Psoas muscle (tissue), 7 donors: ENCODE measurements at regions not wholly inside any gene's neighbourhood (a gene's known extent, or its start where the extent isn't known, plus 50 kb on each side); places are given as distances from the start of the nearest gene placed in this dataset.

Experiments used
- ATAC-seq, 4 donors: fragments of 200-7000 bp; cut with Tn5 transposase; one replicate each; pipeline ENCODE4 v1.9.1; 2020; ENCODE audit warnings: moderate library complexity in 3 of 4, mild to moderate bottlenecking in 2 of 4
- DNase-seq, 2 donors: peaks; one replicate each; pipeline ENCODE4 v3.0.0-alpha.2; 2020
- H3K27ac ChIP-seq: fragments of 200-600 bp; one replicate; pipeline ENCODE4 v1.8.0; 2022
- H3K27me3 ChIP-seq, 3 donors: fragments of 200-600 bp in 1 of 3; one replicate each; pipeline versions ENCODE4 v1.6.1 to v1.8.0; 2013 to 2022; ENCODE audit warnings: low read length in 2 of 3, mild to moderate bottlenecking in 2 of 3, moderate library complexity in 1 of 3; ENCODE audit not compliant: insufficient read depth in 3 of 3
- H3K36me3 ChIP-seq, 2 donors: fragments of 200-600 bp in 1 of 2; one replicate each; pipeline versions ENCODE4 v1.6.1 to v1.8.0; 2013 to 2022; ENCODE audit warnings: low read depth in 1 of 2, mild to moderate bottlenecking in 1 of 2, moderate library complexity in 1 of 2; ENCODE audit not compliant: insufficient read depth in 1 of 2
- H3K4me1 ChIP-seq: fragments of 200-600 bp; one replicate; pipeline ENCODE4 v1.8.0; 2022
- H3K4me3 ChIP-seq: fragments of 200-600 bp; one replicate; pipeline ENCODE4 v1.8.0; 2022; ENCODE audit warnings: mild to moderate bottlenecking
- H3K9me3 ChIP-seq: fragments of 200-600 bp; one replicate; pipeline ENCODE4 v1.8.0; 2022
- WGBS, 3 donors: extraction: QIAGEN DNeasy Blood & Tissue Kit; methylation state at CpG; one replicate each; pipeline versions ENCODE4 v1.1.6 to v1.1.7; 2013; 5-methylcytosine and 5-hydroxymethylcytosine counted together
- intact Hi-C, 2 donors: fragments of 100-400 bp; cut with DNase I; formaldehyde crosslinking; loops; one replicate each; pipeline versions ENCODE4 v1.11.0 to v1.14.2; 2022
- TF ChIP-seq, protein P1 (sequence below): fragments of 200-600 bp; IDR thresholded peaks from one replicate; pipeline ENCODE4 v1.8.0; 2022; ENCODE audit warnings: antibody characterized with exemption
- donor health status: healthy with polysubstance abuse.
- donor health status: DM: no; HTN: no; CAD: no; lungs with moderate emphysema.
- donor health status: Bipolar disorder and iron deficiency.
- donor health status: healthy.
- donor health status: DM: yes; HTN: yes; CAD: no.
- donor health status: DM: no; HTN: no; CAD: no.
- donor health status: DM: yes; HTN: yes; CAD: no.

DNA sequence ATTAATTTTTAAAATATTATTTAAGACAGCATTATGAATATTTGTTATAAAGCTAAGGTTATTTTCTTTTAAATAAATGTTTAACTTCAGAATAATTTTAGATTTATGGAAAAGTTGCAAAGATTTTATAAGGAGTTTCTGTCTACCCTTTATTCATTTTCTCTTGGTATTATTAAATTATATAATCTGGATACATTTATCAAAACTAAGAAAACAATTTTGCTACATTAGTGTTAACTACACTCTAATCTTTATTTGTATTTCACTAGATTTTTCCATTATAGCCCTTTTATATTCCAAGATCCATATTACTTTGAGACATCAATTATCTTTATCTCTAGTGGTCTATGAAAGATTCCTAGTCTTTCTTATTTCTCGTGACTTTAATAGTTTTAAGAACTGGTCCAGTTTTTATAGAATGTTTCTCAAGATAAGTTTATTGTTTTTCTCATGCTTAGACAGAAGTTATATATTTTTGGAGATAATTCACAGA is 1243.7 kb upstream of the PCDH9 start:
- 83 to 90% (median 85%) methylated on average over 1 of the region's 1 CpG for WGBS, 3 donors

DNA sequence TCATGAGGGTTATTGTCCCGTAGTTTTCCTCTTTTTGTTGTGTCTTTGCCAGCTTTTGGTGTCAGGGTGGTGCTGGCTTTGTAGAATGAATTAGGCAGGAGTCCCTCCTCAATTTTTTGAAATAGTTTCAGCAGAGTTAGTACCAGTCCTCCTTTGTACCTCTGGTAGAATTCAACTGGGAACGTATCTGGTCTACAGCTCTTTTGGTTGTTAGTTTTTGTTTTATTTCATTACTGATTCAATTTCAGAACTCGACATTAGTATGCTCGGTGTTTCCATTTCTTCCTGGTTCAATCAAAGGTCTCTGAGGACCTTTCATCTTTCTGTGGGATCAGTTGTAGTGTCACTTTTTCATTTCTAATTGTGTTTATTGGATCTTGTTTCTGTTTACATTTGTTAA is 1237.0 kb upstream of the PCDH9 start:
- ATAC-seq, result no peak
- Histone ChIP-seq H3K27me3 (no peaks in the 10 kb centered on the region), H3K9me3 (no peaks in the 10 kb centered on the region), H3K36me3 (no peaks in the 10 kb centered on the region), H3K4me3 (no peak overlapping the region), H3K4me1 (no peaks in the 10 kb centered on the region), H3K27ac (no peak overlapping the region)
- TF ChIP-seq, protein P1, sequence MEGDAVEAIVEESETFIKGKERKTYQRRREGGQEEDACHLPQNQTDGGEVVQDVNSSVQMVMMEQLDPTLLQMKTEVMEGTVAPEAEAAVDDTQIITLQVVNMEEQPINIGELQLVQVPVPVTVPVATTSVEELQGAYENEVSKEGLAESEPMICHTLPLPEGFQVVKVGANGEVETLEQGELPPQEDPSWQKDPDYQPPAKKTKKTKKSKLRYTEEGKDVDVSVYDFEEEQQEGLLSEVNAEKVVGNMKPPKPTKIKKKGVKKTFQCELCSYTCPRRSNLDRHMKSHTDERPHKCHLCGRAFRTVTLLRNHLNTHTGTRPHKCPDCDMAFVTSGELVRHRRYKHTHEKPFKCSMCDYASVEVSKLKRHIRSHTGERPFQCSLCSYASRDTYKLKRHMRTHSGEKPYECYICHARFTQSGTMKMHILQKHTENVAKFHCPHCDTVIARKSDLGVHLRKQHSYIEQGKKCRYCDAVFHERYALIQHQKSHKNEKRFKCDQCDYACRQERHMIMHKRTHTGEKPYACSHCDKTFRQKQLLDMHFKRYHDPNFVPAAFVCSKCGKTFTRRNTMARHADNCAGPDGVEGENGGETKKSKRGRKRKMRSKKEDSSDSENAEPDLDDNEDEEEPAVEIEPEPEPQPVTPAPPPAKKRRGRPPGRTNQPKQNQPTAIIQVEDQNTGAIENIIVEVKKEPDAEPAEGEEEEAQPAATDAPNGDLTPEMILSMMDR, result no peak
- WGBS, 3 donors, result 79 to 81% (median 80%) methylated on average over 4 of the region's 4 CpGs
- no peak for DNase-seq
- intact Hi-C loops, result no loop called here

More for the DNA sequence above, 1243.7 kb upstream of the PCDH9 start:
- ATAC-seq, result no peak
- H3K36me3 ChIP-seq, result no peaks in the 10 kb centered on the region
- intact Hi-C loops, result no loop called here
- no peaks in the 10 kb centered on the region for H3K4me1 ChIP-seq
- no peak overlapping the region for H3K27ac ChIP-seq
- TF ChIP-seq, protein P1, result no peak
- no peak for DNase-seq
- no peaks in the 10 kb centered on the region for H3K9me3 ChIP-seq
- no peaks in the 10 kb centered on the region for H3K27me3 ChIP-seq
- H3K4me3 ChIP-seq, result no peak overlapping the region

GRCh38 chr13:68440874-68441273 is 1210.7 kb upstream of the PCDH9 start:
- intact Hi-C loops, result no loop called here
- H3K4me1 ChIP-seq, result no peaks in the 10 kb centered on the region
- no peaks in the 10 kb centered on the region for H3K27me3 ChIP-seq
- H3K4me3 ChIP-seq, result no peak overlapping the region
- H3K27ac ChIP-seq, result no peak overlapping the region
- TF ChIP-seq, protein P1, result no peak
- no peaks in the 10 kb centered on the region for H3K9me3 ChIP-seq
- DNase-seq (no peak), ATAC-seq (no peak)
- H3K36me3 ChIP-seq, result no peaks in the 10 kb centered on the region

GRCh38 chr13:68439817-68440216 is 1209.7 kb upstream of the PCDH9 start:
- WGBS, 3 donors, result 17 to 29% (median 24%) methylated on average over 1 of the region's 1 CpG
- ATAC-seq (no peak), DNase-seq (no peak)
- no peaks in the 10 kb centered on the region for H3K36me3 ChIP-seq
- TF ChIP-seq, protein P1, result no peak
- H3K4me3 ChIP-seq, result no peak overlapping the region
- no peak overlapping the region for H3K27ac ChIP-seq
- intact Hi-C loops, result no loop called here
- no peaks in the 10 kb centered on the region for H3K27me3 ChIP-seq
- no peaks in the 10 kb centered on the region for H3K4me1 ChIP-seq
- H3K9me3 ChIP-seq, result no peaks in the 10 kb centered on the region

GRCh38 chr13:68428292-68428691 is 1198.2 kb upstream of the PCDH9 start:
- TF ChIP-seq, protein P1, result no peak

More at GRCh38 chr13:68428292-68428691, 1198.2 kb upstream of the PCDH9 start:
- ATAC-seq (no peak), DNase-seq (no peak)
- intact Hi-C loops, result no loop called here
- no peak overlapping the region for H3K27ac ChIP-seq
- no peaks in the 10 kb centered on the region for H3K9me3 ChIP-seq
- WGBS, 3 donors, result 83 to 86% (median 83%) methylated on average over 4 of the region's 4 CpGs
- no peak overlapping the region for H3K4me3 ChIP-seq
- H3K27me3 ChIP-seq, result no peaks in the 10 kb centered on the region
- H3K4me1 ChIP-seq, result no peaks in the 10 kb centered on the region
- H3K36me3 ChIP-seq, result no peaks in the 10 kb centered on the region
